B cell (primary cell): ENCODE measurements at regions not wholly inside any gene's neighbourhood (a gene's known extent, or its start where the extent isn't known, plus 50 kb on each side); places are given as distances from the start of the nearest gene placed in this dataset.

Experiments used
- ATAC-seq: fragments of 200-7000 bp; cut with Tn5 transposase; one replicate; pipeline ENCODE4 v1.10.0; 2021; ENCODE audit warnings: low read depth, mild to moderate bottlenecking, moderate number of reproducible peaks, moderate library complexity
- CTCF ChIA-PET: fragments of 350-600 bp; sonication (Branson Sonifier 250); formaldehyde crosslinking; loops from one replicate; lab custom pipeline; 2021; ENCODE audit warnings: antibody characterized with exemption, inconsistent platforms; lab: Charles Lee
- POLR2A ChIA-PET: fragments of 350-600 bp; sonication (Branson Sonifier 250); formaldehyde crosslinking; loops from one replicate; lab custom pipeline; 2021; ENCODE audit warnings: antibody characterized with exemption; lab: Charles Lee
- DNase-seq: peaks from one replicate; pipeline ENCODE4 v3.0.0; 2013
- H2AFZ ChIP-seq: 2 replicates; pipeline ENCODE4 v1.6.1; 2012; ENCODE audit warnings: mild to moderate bottlenecking, low read depth, low read length; ENCODE audit not compliant: insufficient read depth, poor library complexity, severe bottlenecking
- H3K27ac ChIP-seq, 2 donors: 1 replicate in 1 of 2; 2 replicates in 1 of 2; pipeline ENCODE4 v1.5.1; 2012 to 2013; ENCODE audit warnings: low read length in 2 of 2, mild to moderate bottlenecking in 2 of 2, moderate library complexity in 1 of 2
- H3K27me3 ChIP-seq, 4 experiments: fragments of 200-600 bp in 1 of 4; sonication (generic) in 1 of 4; replicated peaks in 1 of 4; 1 replicate in 2 of 4; 2 replicates in 2 of 4; pipeline versions ENCODE4 v1.6.1 to v1.7.0; 2013 to 2016; ENCODE audit warnings: low read length in 3 of 4, mild to moderate bottlenecking in 2 of 4, mixed read lengths in 1 of 4, moderate library complexity in 1 of 4; ENCODE audit not compliant: insufficient read depth in 4 of 4, control insufficient read depth in 3 of 4; ENCODE audit errors: control extremely low read depth in 1 of 4
- H3K36me3 ChIP-seq, 2 experiments: replicated peaks in 1 of 2; 1 replicate in 1 of 2; 2 replicates in 1 of 2; pipeline versions ENCODE4 v1.6.1 to v1.7.1; 2013; ENCODE audit warnings: low read length in 1 of 2; ENCODE audit not compliant: insufficient read depth in 2 of 2, control insufficient read depth in 1 of 2; ENCODE audit errors: control extremely low read depth in 1 of 2, extremely low read depth in 1 of 2
- H3K4me1 ChIP-seq, 2 donors: fragments of 200-600 bp in 1 of 2; sonication (generic) in 1 of 2; 1 replicate in 1 of 2; 2 replicates in 1 of 2; pipeline versions ENCODE4 v1.5.1 to v1.6.1; 2013 to 2017; ENCODE audit warnings: low read length in 2 of 2; ENCODE audit not compliant: control insufficient read depth in 2 of 2, insufficient read depth in 2 of 2
- H3K4me2 ChIP-seq: replicated peaks from 2 replicates; pipeline ENCODE3; 2012; ENCODE audit warnings: mild to moderate bottlenecking, low read depth, low read length; ENCODE audit not compliant: poor library complexity, severe bottlenecking
- H3K4me3 ChIP-seq, 5 experiments: fragments of 200-600 bp in 1 of 5; sonication (generic) in 1 of 5; 1 replicate in 3 of 5; 2 replicates in 2 of 5; pipeline versions ENCODE4 v1.5.1 to v1.7.0; 2011 to 2016; ENCODE audit warnings: low read length in 4 of 5, mild to moderate bottlenecking in 4 of 5, low read depth in 2 of 5, control low read depth in 1 of 5, moderate library complexity in 1 of 5; ENCODE audit not compliant: insufficient read depth in 1 of 5; ENCODE audit errors: control extremely low read depth in 1 of 5, extremely low read depth in 1 of 5
- H3K79me2 ChIP-seq: fragments of 200-600 bp; sonication (generic); one replicate; pipeline ENCODE4 v1.6.0; 2016; ENCODE audit warnings: low read length; ENCODE audit not compliant: control insufficient read depth, insufficient read depth
- H3K9ac ChIP-seq: fragments of 200-600 bp; sonication (generic); 2 replicates; pipeline ENCODE4 v1.6.1; 2017; ENCODE audit warnings: mild to moderate bottlenecking, low read length, moderate library complexity
- H3K9me3 ChIP-seq, 3 donors: one replicate each; pipeline versions ENCODE4 v1.6.1 to v1.7.1; 2013; ENCODE audit warnings: low read length in 2 of 3; ENCODE audit not compliant: control insufficient read depth in 2 of 3, insufficient read depth in 1 of 3; ENCODE audit errors: control extremely low read depth in 1 of 3
- H4K20me1 ChIP-seq: 2 replicates; pipeline ENCODE4 v1.6.0; 2012; ENCODE audit warnings: mild to moderate bottlenecking, low read length; ENCODE audit not compliant: insufficient read depth, control insufficient read depth, poor library complexity, severe bottlenecking
- H3K27ac Mint-ChIP-seq: one replicate; pipeline ENCODE4 v1.8.0; 2021; ENCODE audit warnings: mixed read lengths
- H3K27me3 Mint-ChIP-seq: one replicate; pipeline ENCODE4 v1.8.0; 2021; ENCODE audit warnings: mixed read lengths
- H3K4me1 Mint-ChIP-seq: one replicate; pipeline ENCODE4 v1.8.0; 2021; ENCODE audit warnings: mixed read lengths
- H3K4me3 Mint-ChIP-seq: one replicate; pipeline ENCODE4 v1.8.0; 2021; ENCODE audit warnings: mixed read lengths
- H3K9me3 Mint-ChIP-seq: one replicate; pipeline ENCODE4 v1.8.0; 2022; ENCODE audit warnings: mixed read lengths; ENCODE audit not compliant: insufficient read depth
- CTCF ChIP-seq: fragments of 200-600 bp; IDR thresholded peaks from one replicate; pipeline ENCODE4 v1.8.0; 2022; ENCODE audit warnings: antibody characterized with exemption, mild to moderate bottlenecking
- EZH2 ChIP-seq: IDR thresholded peaks from 2 replicates; pipeline ENCODE4 v1.6.1; 2012; ENCODE audit warnings: borderline replicate concordance, low read depth, mild to moderate bottlenecking, moderate library complexity, low read length; ENCODE audit not compliant: insufficient read depth, poor library complexity, severe bottlenecking
- WGBS: methylation state at CpG from one replicate; pipeline ENCODE4 v1.1.5; 2013; ENCODE audit warnings: missing lambda C conversion rate; ENCODE audit not compliant: insufficient coverage; 5-methylcytosine and 5-hydroxymethylcytosine counted together
- intact Hi-C: fragments of 100-400 bp; cut with micrococcal nuclease; formaldehyde crosslinking; loops from one replicate; pipeline ENCODE4 v1.10.0; 2022

GRCh38 chr5:101036778-101037177 is 133.7 kb upstream of the ST8SIA4 start:
- no peak overlapping the region for H3K27ac ChIP-seq
- Mint-ChIP-seq H3K27me3 (no peaks in the 10 kb centered on the region), H3K4me1 (no peaks in the 10 kb centered on the region), H3K27ac (no peak overlapping the region), H3K4me3 (no peak overlapping the region), H3K9me3 (peaks cover 3% of the 10 kb centered on the region)
- no peak overlapping the region for H3K4me2 ChIP-seq
- no peaks in the 10 kb centered on the region for H3K36me3 ChIP-seq
- H3K9ac ChIP-seq = no peak overlapping the region
- CTCF ChIA-PET = no interaction called here
- H3K4me1 ChIP-seq = no peaks in the 10 kb centered on the region
- no peaks in the 10 kb centered on the region for H3K27me3 ChIP-seq
- H3K79me2 ChIP-seq = no peaks in the 10 kb centered on the region
- H3K9me3 ChIP-seq = no peaks in the 10 kb centered on the region
- TF ChIP-seq CTCF (no peak), EZH2 (no peak)
- POLR2A ChIA-PET = no interaction called here
- no peak for DNase-seq
- 100% methylated on average over 1 of the region's 4 CpGs for WGBS
- H3K4me3 ChIP-seq = no peak overlapping the region
- intact Hi-C loops = no loop called here
- no peak for ATAC-seq
- no peak overlapping the region for H2AFZ ChIP-seq
- no peaks in the 10 kb centered on the region for H4K20me1 ChIP-seq

- Histone ChIP-seq H3K9ac (no peak overlapping the region), H4K20me1 (no peaks in the 10 kb centered on the region), H3K4me2 (no peak overlapping the region), H3K4me3 (no peak overlapping the region), H3K4me1 (no peaks in the 10 kb centered on the region), H3K79me2 (no peaks in the 10 kb centered on the region), H3K27me3 (no peaks in the 10 kb centered on the region), H3K36me3 (no peaks in the 10 kb centered on the region), H3K9me3 (no peaks in the 10 kb centered on the region), H2AFZ (no peak overlapping the region), H3K27ac (no peak overlapping the region)
- Mint-ChIP-seq H3K9me3 (peaks cover 3% of the 10 kb centered on the region), H3K4me1 (no peaks in the 10 kb centered on the region), H3K27me3 (no peaks in the 10 kb centered on the region), H3K4me3 (no peak overlapping the region), H3K27ac (no peak overlapping the region)
- intact Hi-C loops = no loop called here
- WGBS = no CpG with 5 or more reads among the region's 3 CpGs
- no peak for TF ChIP-seq CTCF
- TF ChIP-seq EZH2 = no peak
- CTCF ChIA-PET = no interaction called here
- ATAC-seq (no peak), DNase-seq (no peak)
- POLR2A ChIA-PET = no interaction called here
These were observed 132.3 kb upstream of the ST8SIA4 start for GRCh38 chr5:101035425-101035824.
